HG02885 (cell line): ENCODE measurements at regions not wholly inside any gene's neighbourhood (a gene's known extent, or its start where the extent isn't known, plus 50 kb on each side); places are given as distances from the start of the nearest gene placed in this dataset.

Experiments used
- ATAC-seq: cut with Tn5 transposase; IDR thresholded peaks from one replicate; pipeline ENCODE4 v1.9.1; 2021; ENCODE audit warnings: mild to moderate bottlenecking; ENCODE audit not compliant: unreplicated experiment, poor library complexity

DNA sequence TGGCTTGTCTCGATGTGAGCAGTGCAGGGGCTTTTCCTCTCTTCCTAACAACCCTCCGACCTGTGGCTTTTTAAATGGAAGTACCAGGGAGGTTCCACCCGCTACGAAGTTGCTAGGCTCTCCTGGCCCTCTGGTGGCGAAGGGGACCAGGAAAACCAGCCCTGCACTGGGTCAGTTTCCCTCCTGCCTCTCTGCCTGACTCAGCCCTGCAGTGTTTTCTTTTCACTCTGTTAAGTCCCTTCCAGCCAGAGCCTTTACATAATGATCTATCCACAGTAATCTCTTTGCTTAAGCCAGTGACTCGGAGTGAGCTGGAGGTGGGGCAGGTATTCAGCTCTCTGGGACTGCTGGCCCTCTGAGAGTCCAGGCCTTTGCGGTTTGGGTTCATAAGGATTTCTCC lies 331.3 kb upstream of the EEF2KMT start:
- no peak for ATAC-seq

DNA sequence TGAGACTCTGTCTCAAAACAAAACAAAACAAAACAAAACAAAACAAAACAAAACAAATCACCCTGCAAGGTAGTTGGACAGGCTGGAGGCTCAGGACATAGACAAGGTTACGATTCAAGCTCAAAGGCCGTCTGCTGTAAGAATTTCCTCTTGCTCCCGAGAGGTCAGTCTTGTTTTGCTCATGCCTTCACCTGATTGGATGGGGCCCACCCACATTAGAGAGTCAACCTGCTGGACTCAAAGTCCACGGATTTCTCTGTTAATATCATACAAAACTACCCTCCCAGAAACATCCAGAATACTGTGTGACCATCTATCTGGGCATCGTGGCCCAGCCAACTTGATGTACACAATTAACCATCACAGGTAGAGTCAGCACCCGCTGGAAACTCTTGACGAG lies 330.0 kb upstream of the EEF2KMT start:
- ATAC-seq, result no peak

DNA sequence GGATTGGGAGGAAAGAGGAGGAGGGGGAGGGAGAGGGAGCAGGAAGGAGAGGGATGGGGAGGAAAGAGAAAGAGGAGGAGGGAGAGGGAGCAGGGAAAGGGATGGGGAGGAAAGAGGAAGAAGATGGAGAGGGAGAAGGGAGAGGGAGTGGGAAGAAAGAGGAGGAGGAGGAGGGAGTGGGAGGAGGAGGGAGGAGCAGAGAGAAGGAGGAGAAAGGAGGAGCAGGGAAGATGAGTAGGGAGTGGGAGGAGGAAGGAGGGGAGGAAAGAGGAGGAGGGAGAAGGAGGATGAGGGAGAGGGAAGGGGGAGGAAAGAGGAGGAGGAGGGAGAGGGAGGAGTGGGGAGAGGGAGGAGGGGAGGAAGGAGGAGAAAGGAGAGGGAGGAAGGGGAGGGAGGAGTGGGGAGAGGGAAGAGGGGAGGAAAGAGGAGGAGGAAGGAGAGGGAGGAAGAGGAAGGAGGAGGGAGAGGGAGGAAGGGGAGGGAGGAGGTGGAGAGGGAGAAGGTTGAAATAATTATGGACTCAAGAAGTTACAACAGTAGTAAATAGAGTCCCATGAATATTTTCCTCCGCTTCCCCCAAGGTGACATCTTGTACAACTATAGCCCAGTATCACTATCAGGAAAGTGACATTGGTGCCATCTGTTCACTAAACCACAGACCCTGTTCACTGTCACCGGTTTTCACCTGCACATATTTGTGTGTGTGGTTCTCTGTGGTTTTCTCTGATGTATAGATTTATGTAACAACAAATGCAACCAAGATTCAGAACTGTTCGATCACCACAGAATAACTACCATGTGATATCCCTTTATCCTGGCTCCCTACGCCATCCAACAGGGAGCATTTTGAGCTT lies 325.3 kb upstream of the EEF2KMT start:
- ATAC-seq, result no peak

DNA sequence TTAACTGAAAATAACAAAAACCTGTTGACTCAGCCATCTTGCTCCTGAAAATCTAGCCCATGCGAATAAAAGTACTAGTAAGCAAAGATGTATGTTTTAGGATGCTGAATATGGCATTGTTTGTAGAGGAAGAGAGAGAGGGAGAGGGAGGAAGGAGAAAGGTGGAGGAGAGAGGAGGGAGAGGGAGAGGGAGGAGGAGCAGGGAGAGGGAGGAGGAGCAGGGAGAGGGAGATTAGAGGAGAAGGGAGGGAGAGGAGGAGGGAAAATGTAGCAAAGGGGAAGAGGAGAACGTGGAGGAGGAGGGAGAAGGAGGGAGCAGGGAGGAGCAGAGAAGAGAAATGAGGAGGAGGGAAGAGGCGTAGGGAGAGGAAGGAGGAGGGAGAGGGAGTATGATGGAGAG lies 324.5 kb upstream of the EEF2KMT start:
- ATAC-seq, result no peak

DNA sequence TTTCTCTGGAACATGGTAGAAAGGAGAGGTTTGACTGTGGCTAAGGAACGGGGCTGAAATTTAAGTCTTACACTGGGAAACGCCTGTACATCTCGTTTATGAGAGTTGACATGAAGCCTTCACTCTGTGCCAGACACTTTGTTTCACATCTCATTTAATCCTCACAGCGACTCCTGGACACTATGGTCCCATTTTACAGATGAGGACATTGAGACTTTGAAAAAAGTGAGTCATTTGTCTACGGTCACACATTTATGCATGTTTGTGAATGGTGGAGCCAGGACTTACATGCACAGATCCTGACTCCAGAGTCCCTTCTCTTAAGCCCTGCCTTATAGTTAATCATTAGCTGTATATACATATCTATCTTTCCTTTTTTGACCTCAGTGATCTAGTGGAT lies 318.4 kb upstream of the EEF2KMT start:
- no peak for ATAC-seq

DNA sequence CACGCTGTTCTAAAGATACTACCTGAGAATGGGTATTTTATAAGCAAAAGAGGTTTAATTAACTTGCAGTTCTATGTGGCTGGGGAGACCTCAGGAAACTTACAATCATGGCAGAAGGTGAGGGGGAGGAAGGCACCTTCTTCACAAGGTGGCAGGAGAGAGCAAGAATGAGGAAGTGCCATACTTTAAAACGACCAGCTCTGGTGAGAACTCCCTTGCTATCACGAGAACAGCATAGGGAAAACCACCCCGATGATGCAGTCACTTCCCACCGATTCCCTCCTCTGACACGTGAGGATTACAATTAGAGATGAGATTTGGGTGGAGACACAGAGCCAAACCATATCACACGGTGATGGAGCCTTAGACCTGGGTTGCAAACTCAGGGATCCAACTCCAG lies 317.5 kb upstream of the EEF2KMT start:
- ATAC-seq, result no peak

DNA sequence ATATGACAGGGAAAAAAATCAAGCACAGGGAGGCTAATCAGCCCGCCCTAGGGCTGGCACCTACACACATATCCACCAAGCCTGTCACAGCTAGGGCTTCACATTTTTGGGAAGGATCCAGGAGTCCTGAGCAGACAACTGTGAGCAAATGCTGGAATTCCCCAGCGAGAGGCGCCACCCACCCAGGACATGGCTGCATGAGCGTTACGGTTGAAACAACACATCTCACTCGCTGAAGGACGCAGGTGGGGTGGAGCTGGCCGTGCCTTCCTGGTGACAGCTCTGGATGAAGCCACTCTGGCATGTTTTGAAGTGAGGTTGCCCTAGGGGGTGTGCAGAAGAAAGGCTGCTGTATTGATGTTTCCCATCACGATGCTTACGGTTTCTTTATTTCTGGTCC lies 315.1 kb upstream of the EEF2KMT start:
- ATAC-seq, result no peak

DNA sequence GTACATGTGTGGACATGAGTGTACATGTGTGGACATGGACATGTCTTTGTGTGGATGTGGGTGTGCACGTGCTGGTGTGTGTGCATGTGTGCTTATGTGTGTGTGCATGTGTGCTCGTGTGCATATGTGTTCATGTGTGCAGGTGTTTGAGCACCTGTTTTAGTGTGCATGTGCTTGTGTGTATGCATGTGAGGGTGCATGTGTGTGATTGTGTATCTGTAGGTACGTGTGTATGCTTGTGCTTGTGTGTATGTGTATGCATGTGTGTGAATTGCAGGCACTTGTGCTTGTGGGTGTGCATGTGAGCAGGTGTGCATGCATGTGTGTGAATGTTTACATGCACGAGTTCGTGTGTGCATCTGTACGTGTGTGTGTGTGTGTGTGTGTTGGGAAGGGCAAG lies 300.6 kb upstream of the EEF2KMT start:
- ATAC-seq, result no peak

DNA sequence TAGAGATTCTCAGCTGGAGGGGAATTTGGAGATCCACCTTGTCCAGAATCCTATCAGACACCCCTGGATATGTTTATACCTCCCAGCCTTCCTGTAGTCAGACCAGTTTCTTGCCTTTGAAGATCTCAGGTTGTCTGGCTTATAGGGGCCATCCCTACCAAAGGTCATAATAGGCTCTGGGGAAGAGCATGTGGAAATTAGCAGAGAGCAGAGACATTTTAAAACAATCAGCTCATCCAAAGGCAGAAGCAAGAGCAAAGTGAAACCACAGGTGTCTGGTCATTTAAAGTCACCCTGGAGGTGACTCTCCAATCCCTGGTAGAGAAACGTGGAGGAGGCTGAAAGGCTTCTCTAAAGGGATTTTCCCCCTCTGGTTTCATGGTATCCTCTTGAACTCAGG lies 299.3 kb upstream of the EEF2KMT start:
- ATAC-seq, result no peak

DNA sequence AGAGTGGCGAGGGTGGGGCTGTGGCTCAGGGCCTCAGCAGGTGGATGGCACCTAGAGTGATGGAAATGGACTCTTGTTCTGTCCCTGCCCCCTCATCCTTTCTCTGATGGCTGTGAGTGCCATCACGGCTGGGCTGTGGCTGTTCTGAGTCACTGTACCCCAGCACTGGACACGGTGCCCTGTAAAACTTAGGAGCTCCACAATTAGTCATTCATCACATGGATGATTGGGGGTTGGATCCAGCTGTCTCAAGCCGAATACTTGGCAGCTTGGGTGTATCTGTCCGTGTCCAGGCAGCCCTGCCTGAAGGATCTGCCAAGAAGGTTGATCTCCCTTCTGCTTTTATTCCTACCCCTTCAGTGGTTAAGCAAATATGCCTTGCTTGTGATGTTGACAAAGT lies 295.5 kb upstream of the EEF2KMT start:
- no peak for ATAC-seq

DNA sequence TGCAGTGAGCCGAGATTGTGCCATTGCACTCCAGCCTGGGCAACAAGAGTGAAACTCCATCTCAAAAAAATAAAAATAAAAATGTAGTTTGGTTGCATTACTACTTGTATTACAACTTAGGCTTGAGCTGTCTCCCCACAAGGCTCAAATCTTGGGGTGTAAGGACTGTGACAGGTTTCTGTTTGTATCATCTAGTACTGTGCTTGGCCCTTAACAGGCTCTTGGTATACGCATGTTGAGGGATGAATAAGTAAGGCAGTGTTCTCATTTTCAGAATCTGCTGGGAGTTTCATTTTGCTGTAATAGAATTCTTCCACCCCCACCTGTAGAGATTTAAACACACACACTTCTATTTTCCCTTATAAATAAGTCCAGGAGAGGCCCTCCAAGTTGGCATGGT lies 289.4 kb upstream of the EEF2KMT start:
- no peak for ATAC-seq

DNA sequence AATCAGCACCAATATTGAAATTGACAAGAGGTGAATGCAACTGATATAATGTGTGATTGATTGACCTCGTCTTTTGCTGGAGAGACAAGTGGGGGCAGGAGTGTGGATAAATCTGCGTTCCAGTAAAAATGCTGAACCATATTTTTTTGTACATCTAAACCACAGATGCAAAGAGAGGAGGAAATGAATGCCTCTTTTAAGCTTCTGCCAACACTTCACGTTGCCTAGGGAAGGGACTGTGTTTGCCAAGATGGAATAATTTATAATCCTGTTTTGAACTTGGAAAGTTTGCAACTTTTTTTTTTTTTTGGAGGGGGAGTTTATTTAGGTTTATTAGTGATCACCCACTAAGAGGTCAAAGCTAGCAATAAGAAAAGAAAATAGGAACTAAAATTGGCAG lies 288.2 kb upstream of the EEF2KMT start:
- no peak for ATAC-seq

DNA sequence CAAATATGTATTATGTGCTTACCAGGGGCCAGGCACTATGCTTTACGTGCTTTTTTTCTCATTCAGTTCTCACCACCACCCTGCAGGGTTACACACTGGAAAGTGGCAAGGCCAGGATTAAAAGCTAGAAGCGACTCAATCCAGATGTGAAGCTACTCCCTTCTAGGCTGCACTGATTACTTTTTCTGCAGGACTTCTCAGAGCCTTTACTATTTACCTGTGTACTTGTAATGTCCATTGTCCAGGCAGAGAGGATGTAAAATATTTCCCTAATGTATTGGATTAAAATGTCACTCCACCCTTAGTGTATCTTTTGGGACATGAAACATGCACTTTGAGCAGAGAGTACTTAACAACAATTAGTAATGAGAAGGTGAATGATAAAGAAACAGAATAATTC lies 287.5 kb upstream of the EEF2KMT start:
- ATAC-seq, result no peak

DNA sequence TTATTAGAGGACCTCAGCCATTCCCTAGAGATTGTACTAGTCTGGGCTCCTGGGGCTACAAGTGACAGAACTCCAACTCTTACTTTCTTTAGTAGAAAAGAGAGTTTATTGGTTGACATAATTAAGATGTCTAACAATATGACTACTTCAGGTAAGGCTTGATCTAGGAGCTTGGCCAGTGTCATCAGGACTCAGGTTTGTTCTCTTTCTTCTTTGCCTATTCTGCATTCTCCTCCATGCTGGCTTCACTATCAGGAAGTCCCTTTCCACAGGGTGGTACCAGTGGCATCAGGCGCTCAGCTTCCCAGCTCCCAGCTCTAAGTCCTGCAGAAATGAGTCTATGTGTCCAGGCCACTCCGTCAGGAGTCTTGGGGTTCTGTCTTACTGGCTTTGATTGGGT lies 286.1 kb upstream of the EEF2KMT start:
- ATAC-seq, result no peak

DNA sequence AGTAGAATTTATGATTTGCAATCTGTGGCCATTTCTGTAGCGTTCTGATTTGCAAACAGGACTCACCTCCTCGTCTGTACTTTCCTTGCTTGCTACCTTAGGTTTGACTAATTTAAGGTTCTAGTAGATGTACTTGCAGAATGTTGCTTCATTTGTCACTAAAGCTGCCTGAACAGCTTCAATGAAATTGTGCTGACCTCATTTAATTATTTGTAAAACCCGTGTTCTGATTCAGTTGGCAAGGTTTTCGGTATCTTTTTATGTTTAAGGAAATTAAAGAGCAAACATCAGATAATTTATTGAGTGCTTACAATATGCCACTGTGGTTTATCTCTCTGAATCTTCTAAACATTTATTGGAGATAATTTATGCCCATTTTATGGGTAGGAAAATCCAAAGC lies 284.9 kb upstream of the EEF2KMT start:
- no peak for ATAC-seq

DNA sequence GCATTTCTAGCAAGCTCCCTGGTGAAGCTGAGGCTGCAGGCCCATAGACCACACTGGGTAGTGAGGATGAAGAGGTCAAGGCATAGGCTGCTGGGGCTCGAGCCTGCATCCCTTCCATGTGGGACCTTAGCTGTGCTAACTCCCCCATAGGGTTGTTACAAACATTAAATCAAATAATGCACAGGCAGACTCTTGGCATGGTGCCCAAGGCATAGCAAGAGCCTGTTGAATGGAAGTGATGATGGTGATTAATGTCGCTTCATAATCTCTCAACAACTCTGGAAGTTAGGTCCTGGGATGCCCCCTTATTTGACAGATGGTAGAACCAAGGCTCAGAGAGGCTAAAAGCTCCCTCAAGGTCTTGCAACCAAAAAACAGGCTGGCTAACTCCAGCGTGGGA lies 283.9 kb upstream of the EEF2KMT start:
- ATAC-seq, result no peak

DNA sequence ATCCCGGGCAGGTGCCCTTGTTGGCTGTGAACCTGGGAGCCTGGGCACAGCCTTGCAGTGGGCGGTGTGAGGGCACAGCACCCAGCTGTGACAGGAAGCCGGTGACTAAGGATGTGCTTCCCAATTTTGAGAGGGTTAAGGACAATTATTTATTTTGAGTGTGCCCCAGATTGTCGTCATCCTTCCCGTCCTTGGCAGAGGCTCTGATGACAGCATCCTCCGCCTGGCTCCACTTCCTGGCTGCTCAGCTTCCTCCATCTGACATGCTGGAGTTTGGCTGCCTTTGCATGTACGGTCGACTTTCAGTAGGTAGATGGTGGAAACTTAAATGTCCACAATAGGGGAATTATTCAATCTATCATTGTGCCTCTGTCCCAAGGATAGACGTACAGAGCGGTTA lies 282.4 kb upstream of the EEF2KMT start:
- ATAC-seq, result no peak

DNA sequence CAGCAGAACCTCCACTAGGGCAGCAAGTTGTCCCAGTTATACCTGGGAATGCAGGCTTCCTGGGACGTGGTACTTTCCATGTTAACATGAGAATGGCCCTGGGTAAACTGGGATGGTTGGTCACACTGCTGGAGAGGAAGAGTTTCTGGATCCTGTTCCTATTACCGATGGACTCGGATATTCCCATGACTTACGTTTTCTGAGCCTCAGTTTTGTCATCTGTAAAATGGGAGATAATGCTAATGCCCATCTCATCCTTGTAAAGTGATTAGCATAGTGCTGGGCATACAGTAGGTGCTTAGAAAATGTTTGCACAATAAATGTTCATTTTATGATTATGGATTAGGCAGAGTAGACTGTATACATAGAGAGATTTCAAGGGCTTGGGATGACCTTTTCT lies 280.9 kb upstream of the EEF2KMT start:
- no peak for ATAC-seq

DNA sequence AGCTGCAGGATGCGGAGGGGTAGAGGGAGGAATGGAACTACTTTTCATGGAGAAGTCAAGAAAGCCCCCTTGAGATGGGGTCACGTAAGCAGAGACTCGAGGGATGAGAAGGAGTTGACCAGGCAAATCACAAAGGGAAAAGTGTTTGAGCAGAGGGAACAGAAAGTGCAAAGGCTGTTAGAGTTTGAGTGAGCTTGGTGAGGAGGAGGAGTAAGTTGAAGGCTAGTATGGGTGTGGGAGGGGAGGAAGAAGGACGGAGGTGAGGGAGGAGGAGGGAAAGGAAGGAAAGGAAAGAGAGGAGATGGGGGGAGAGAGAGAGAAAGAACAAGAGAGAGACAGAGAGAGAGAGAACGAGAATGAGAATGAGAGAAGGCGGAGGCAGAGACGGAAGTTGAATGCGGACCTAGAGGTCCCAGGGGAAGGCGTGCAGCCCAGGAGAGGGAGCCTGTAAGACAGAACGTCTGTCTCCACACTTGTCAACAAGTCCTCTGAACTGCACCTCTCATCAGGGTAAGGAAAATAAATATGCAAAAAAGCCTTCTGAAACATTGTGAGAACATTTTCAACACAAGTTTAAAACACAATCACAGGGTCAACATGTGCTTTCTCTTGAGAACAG lies 279.8 kb upstream of the EEF2KMT start:
- ATAC-seq, result no peak

DNA sequence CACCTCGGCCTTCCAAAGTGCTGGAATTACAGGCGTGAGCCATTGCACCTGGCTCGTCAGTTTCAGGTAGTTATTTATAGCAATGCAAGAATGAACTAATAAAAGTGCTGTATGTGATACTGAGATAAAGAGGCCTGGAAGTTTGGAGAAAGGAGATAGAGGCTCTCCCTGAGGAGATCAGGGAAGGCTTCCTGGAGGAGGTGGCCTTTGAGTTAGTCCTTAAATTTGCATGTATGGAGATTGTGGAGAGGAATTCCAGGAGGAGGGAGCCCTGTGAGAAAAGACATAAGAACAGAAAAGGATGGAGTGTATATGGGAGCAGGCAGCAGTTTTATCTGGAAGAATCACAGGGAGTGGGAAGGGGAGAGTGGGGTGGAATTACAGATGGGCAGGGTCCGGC lies 276.6 kb upstream of the EEF2KMT start:
- no peak for ATAC-seq

DNA sequence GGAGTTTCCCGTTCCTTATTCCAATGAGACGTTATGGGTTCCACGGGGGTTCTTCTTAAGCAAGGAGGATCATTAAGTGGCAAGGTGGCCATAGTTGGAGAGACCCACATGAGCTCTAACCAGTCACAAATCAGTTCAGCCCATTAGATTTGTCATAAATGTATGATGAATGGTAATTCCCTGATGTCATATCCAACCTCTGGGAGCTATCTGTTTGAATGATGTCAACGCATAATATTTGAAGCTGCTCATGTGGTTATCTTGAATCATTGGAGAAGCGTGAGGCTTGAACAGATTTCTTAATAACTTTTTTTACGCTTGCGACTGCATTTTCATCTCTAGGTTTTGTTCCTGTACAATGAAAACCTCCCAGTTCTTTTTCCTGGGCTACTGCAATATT lies 270.4 kb upstream of the EEF2KMT start:
- ATAC-seq, result no peak

DNA sequence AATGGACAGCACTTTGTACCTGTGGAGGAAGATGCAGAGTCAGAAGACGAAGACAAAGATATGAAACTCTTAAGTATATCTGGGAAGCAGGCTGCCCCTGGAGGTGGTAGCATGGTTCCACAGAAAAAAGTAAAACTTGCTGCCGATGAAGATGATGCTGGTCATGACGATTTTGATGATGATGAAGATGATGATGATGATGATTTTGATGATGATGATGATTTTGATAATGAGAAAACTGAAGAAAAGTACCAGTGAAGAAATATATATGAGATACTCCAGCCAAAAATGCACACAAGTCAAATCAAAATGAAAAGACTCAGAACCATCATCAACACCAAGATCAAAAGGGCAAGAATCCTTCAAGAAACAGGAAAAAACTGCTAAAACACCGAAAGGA lies 268.5 kb upstream of the EEF2KMT start:
- ATAC-seq, result no peak
